ENCODE measurements at regions not wholly inside any gene's neighbourhood (a gene's known extent, or its start where the extent isn't known, plus 50 kb on each side); places are given as distances from the start of the nearest gene placed in this dataset.

DNA sequence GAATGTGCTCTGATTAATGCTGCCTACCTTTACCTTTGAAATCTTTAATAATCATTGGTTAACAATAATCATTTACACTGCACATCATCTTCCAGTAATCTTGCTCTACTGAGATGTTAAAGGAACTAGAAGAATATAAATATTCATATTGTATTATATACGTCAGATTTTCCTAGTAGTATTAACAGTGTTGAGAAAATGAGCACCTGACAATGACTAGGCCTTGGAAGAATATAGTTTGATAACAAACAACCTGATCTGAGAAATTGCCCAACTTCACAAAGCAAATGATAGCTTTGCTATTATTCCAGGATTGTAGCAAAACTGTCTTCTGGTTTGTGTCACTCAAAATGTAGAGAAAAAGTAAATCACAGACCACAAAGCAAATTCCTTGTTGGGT lies 467.1 kb downstream of the NOVA1 start:
- TF ChIP-seq PPARA (CRISPR knock-in tag; IDR thresholded peaks at IDR 0.05; ENCODE audit: borderline replicate concordance) (no peak), POU6F1 (CRISPR knock-in tag; IDR thresholded peaks at IDR 0.05; ENCODE audit: borderline replicate concordance, low read depth) (no peak), ESRRG (CRISPR knock-in tag; IDR thresholded peaks at IDR 0.05) (no peak), TCF4 (CRISPR knock-in tag; IDR thresholded peaks at IDR 0.05; ENCODE audit: borderline replicate concordance) (no peak), ARNTL (CRISPR knock-in tag; IDR thresholded peaks at IDR 0.05; ENCODE audit: borderline replicate concordance, low read depth) (no peak), RARB (CRISPR knock-in tag; IDR thresholded peaks at IDR 0.05) (no peak), ZNF565 (CRISPR knock-in tag; conservative IDR thresholded peaks at IDR 0.05; ENCODE audit: low read depth) (no peak), ZC3H10 (CRISPR knock-in tag; IDR thresholded peaks at IDR 0.05) (no peak), OSR1 (CRISPR knock-in tag; IDR thresholded peaks at IDR 0.05) (no peak)
- TF ChIP-seq, protein P1, sequence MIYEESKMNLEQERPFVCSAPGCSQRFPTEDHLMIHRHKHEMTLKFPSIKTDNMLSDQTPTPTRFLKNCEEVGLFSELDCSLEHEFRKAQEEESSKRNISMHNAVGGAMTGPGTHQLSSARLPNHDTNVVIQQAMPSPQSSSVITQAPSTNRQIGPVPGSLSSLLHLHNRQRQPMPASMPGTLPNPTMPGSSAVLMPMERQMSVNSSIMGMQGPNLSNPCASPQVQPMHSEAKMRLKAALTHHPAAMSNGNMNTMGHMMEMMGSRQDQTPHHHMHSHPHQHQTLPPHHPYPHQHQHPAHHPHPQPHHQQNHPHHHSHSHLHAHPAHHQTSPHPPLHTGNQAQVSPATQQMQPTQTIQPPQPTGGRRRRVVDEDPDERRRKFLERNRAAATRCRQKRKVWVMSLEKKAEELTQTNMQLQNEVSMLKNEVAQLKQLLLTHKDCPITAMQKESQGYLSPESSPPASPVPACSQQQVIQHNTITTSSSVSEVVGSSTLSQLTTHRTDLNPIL (CRISPR knock-in tag; IDR thresholded peaks at IDR 0.05; ENCODE audit: low read depth), result no peak
- TF ChIP-seq, protein P2, sequence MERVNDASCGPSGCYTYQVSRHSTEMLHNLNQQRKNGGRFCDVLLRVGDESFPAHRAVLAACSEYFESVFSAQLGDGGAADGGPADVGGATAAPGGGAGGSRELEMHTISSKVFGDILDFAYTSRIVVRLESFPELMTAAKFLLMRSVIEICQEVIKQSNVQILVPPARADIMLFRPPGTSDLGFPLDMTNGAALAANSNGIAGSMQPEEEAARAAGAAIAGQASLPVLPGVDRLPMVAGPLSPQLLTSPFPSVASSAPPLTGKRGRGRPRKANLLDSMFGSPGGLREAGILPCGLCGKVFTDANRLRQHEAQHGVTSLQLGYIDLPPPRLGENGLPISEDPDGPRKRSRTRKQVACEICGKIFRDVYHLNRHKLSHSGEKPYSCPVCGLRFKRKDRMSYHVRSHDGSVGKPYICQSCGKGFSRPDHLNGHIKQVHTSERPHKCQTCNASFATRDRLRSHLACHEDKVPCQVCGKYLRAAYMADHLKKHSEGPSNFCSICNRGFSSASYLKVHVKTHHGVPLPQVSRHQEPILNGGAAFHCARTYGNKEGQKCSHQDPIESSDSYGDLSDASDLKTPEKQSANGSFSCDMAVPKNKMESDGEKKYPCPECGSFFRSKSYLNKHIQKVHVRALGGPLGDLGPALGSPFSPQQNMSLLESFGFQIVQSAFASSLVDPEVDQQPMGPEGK (CRISPR knock-in tag; IDR thresholded peaks at IDR 0.05; ENCODE audit: borderline replicate concordance), result no peak
- TF ChIP-seq, protein P3, sequence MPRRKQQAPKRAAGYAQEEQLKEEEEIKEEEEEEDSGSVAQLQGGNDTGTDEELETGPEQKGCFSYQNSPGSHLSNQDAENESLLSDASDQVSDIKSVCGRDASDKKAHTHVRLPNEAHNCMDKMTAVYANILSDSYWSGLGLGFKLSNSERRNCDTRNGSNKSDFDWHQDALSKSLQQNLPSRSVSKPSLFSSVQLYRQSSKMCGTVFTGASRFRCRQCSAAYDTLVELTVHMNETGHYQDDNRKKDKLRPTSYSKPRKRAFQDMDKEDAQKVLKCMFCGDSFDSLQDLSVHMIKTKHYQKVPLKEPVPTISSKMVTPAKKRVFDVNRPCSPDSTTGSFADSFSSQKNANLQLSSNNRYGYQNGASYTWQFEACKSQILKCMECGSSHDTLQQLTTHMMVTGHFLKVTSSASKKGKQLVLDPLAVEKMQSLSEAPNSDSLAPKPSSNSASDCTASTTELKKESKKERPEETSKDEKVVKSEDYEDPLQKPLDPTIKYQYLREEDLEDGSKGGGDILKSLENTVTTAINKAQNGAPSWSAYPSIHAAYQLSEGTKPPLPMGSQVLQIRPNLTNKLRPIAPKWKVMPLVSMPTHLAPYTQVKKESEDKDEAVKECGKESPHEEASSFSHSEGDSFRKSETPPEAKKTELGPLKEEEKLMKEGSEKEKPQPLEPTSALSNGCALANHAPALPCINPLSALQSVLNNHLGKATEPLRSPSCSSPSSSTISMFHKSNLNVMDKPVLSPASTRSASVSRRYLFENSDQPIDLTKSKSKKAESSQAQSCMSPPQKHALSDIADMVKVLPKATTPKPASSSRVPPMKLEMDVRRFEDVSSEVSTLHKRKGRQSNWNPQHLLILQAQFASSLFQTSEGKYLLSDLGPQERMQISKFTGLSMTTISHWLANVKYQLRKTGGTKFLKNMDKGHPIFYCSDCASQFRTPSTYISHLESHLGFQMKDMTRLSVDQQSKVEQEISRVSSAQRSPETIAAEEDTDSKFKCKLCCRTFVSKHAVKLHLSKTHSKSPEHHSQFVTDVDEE (CRISPR knock-in tag; IDR thresholded peaks at IDR 0.05), result no peak
